Activated CD4-positive, alpha-beta memory T cell treated with anti-CD3 and anti-CD28 coated beads, Interleukin-2, amount 10 ng/mL, durations not matched to agents 7 days and 5 days (primary cell): ENCODE measurements at regions not wholly inside any gene's neighbourhood (a gene's known extent, or its start where the extent isn't known, plus 50 kb on each side); places are given as distances from the start of the nearest gene placed in this dataset.

ENCODE experiments used
- CTCF ChIA-PET: fragments of 350-600 bp; sonication (Branson Sonifier 250); formaldehyde crosslinking; loops from one replicate; lab custom pipeline; 2021; ENCODE audit warnings: antibody characterized with exemption, inconsistent platforms; lab: Charles Lee
- POLR2A ChIA-PET: fragments of 350-600 bp; sonication (Branson Sonifier 250); formaldehyde crosslinking; loops from one replicate; lab custom pipeline; 2021; ENCODE audit warnings: antibody characterized with exemption; lab: Charles Lee
- DNase-seq: peaks from one replicate; pipeline ENCODE4 v3.0.0-alpha.2; 2020
- H3K27ac Mint-ChIP-seq: one replicate; pipeline ENCODE4 v1.8.0; 2021; ENCODE audit warnings: mild to moderate bottlenecking, mixed read lengths
- H3K27me3 Mint-ChIP-seq: one replicate; pipeline ENCODE4 v1.8.0; 2021; ENCODE audit warnings: mixed read lengths
- H3K36me3 Mint-ChIP-seq: one replicate; pipeline ENCODE4 v1.8.0; 2021; ENCODE audit warnings: low read depth, mixed read lengths
- H3K4me1 Mint-ChIP-seq: one replicate; pipeline ENCODE4 v1.8.0; 2021; ENCODE audit warnings: mixed read lengths
- H3K4me3 Mint-ChIP-seq: one replicate; pipeline ENCODE4 v1.8.0; 2021; ENCODE audit warnings: mild to moderate bottlenecking, mixed read lengths
- H3K9me3 Mint-ChIP-seq: one replicate; pipeline ENCODE4 v1.8.0; 2021; ENCODE audit warnings: mixed read lengths

GRCh38 chr7:116614499-116615262 is 57.3 kb upstream of the MET start:
- Mint-ChIP-seq H3K27ac (no peak overlapping the region), H3K4me1 (no peaks in the 10 kb centered on the region), H3K36me3 (no peaks in the 10 kb centered on the region), H3K9me3 (no peaks in the 10 kb centered on the region), H3K4me3 (no peak overlapping the region), H3K27me3 (peaks cover 33% of the 10 kb centered on the region)
- no peak for DNase-seq
- ChIA-PET CTCF (interaction anchor here (1.6 kb wide), 1 partner anchor 23 kb away, joined by 5 read pairs; no protein-coding TSS in a partner anchor), POLR2A (no interaction called here)

DNA sequence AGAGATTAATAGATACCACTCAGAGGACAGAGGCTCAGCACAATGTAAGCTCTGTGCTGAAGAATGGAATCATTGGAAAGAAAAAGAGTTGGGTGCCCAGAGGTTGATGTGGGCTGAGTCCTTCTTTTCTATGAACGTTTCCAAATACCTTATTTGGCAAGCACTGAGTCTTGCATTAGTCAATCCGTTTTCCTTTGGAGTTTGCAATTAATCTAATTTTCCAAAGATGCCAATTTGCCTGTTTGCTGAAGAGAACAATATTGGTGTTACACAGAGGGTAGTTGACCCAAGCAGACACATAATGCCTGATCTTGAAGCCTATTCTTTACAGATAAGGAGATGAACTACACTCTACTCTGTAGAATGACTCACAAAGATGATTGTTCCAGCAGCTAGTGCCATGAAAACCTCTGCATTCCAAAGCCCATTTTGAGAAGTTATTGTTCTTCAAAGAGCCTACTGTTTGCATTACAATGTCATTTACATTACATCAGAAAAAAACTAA is 55.4 kb upstream of the MET start:
- CTCF ChIA-PET: no interaction called here
- Mint-ChIP-seq H3K4me1 (no peaks in the 10 kb centered on the region), H3K9me3 (no peaks in the 10 kb centered on the region), H3K36me3 (no peaks in the 10 kb centered on the region), H3K27me3 (peaks cover 33% of the 10 kb centered on the region), H3K4me3 (no peak overlapping the region), H3K27ac (no peak overlapping the region)
- POLR2A ChIA-PET: no interaction called here
- DNase-seq: no peak

GRCh38 chr7:116617878-116618277 is 54.1 kb upstream of the MET start:
- H3K27me3 Mint-ChIP-seq: peaks cover 35% of the 10 kb centered on the region

GRCh38 chr7:116618338-116619128 is 53.5 kb upstream of the MET start:
- no peak for DNase-seq
- H3K4me1 Mint-ChIP-seq: no peaks in the 10 kb centered on the region
- no peaks in the 10 kb centered on the region for H3K36me3 Mint-ChIP-seq
- peaks cover 34% of the 10 kb centered on the region for H3K27me3 Mint-ChIP-seq
- H3K4me3 Mint-ChIP-seq: no peak overlapping the region
- H3K27ac Mint-ChIP-seq: no peak overlapping the region
- no peaks in the 10 kb centered on the region for H3K9me3 Mint-ChIP-seq
- ChIA-PET POLR2A (no interaction called here), CTCF (no interaction called here)

More at GRCh38 chr7:116617878-116618277, 54.1 kb upstream of the MET start:
- ChIA-PET CTCF (no interaction called here), POLR2A (no interaction called here)
- no peak for DNase-seq
- Mint-ChIP-seq H3K36me3 (no peaks in the 10 kb centered on the region), H3K9me3 (no peaks in the 10 kb centered on the region), H3K4me3 (no peak overlapping the region), H3K27ac (no peak overlapping the region), H3K4me1 (no peaks in the 10 kb centered on the region)

DNA sequence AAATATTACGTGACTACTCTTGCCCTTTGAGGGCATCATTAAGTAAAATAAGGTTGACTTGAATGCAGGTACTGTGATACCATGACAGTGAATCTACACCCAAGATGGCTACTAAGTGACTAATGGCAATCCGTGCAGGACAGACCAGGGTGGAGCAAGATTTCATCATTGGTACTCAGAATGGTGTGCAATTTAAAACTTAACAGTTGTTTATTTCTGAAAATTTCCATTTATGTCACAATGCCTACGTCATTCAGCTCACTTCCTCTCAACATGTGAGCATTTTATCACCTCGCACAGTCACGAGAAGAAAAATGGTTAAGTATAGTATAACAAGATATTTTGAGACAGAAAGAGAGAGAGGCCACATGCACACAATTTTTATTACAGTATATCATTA is 50.3 kb upstream of the MET start:
- ChIA-PET POLR2A (no interaction called here), CTCF (no interaction called here)
- Mint-ChIP-seq H3K27ac (no peak overlapping the region), H3K4me3 (no peak overlapping the region), H3K27me3 (peaks cover 27% of the 10 kb centered on the region), H3K9me3 (no peaks in the 10 kb centered on the region), H3K36me3 (no peaks in the 10 kb centered on the region), H3K4me1 (no peaks in the 10 kb centered on the region)
- DNase-seq: no peak
